ENCODE measurements at regions not wholly inside any gene's neighbourhood (a gene's known extent, or its start where the extent isn't known, plus 50 kb on each side); places are given as distances from the start of the nearest gene placed in this dataset.
A peak's percentile ranks its signal among the peaks of the same experiment; 100 is the strongest.

GRCh38 chr13:26839682-26840081 is 79.1 kb upstream of the GPR12 start:
- Histone ChIP-seq H3K4me3 (no peak overlapping the region), H3K27me3 (peaks cover 0 to 5% (median 0%) of the 10 kb centered on the region in 4 donors), H3K36me3 (no peaks in the 10 kb centered on the region), H3K9me3 (no peaks in the 10 kb centered on the region), H3K27ac (no peak overlapping the region), H3K4me1 (no peaks in the 10 kb centered on the region)
- intact Hi-C loops (cut with DNase I): no loop called here
- FAIRE-seq: no peak
- WGBS, 2 donors: 11 to 14% methylated on average over 4 of the region's 4 CpGs
- DNase-seq: no peak
- TF ChIP-seq CTCF (IDR thresholded peaks at IDR 0.05): no peak
- peak in 1 of 4 donors; percentile 44 for ATAC-seq

- intact Hi-C loops (cut with DNase I): no loop called here
Observed at GRCh38 chr13:26838821-26839220, 78.2 kb upstream of the GPR12 start.

GRCh38 chr13:26837997-26838396 is 77.4 kb upstream of the GPR12 start:
- Histone ChIP-seq H3K9me3 (no peaks in the 10 kb centered on the region), H3K4me3 (no peak overlapping the region), H3K4me1 (no peaks in the 10 kb centered on the region), H3K27ac (no peak overlapping the region), H3K27me3 (peaks cover 0 to 5% (median 0%) of the 10 kb centered on the region in 4 donors), H3K36me3 (no peaks in the 10 kb centered on the region)
- ATAC-seq (peak in 1 of 4 donors; percentile 43), DNase-seq (no peak), FAIRE-seq (no peak)
- 64 to 71% methylated on average over 6 of the region's 6 CpGs for WGBS, 2 donors
- no peak for TF ChIP-seq CTCF (IDR thresholded peaks at IDR 0.05)
- intact Hi-C loops (cut with DNase I): no loop called here

More at GRCh38 chr13:26838821-26839220, 78.2 kb upstream of the GPR12 start:
- H3K9me3 ChIP-seq: no peaks in the 10 kb centered on the region
- H3K27me3 ChIP-seq: peaks cover 0 to 5% (median 0%) of the 10 kb centered on the region in 4 donors
- no peak for TF ChIP-seq CTCF (IDR thresholded peaks at IDR 0.05)
- H3K27ac ChIP-seq: no peak overlapping the region
- FAIRE-seq (no peak), ATAC-seq (no peak), DNase-seq (no peak)
- no peak overlapping the region for H3K4me3 ChIP-seq
- 38 to 41% methylated on average over 2 of the region's 2 CpGs for WGBS, 2 donors
- H3K4me1 ChIP-seq: no peaks in the 10 kb centered on the region
- H3K36me3 ChIP-seq: no peaks in the 10 kb centered on the region

- H3K27ac ChIP-seq: no peak overlapping the region
- ATAC-seq (no peak), DNase-seq (no peak), FAIRE-seq (no peak)
- WGBS, 2 donors: 64 to 71% methylated on average over 3 of the region's 3 CpGs
- H3K36me3 ChIP-seq: no peaks in the 10 kb centered on the region
- H3K9me3 ChIP-seq: no peaks in the 10 kb centered on the region
- TF ChIP-seq CTCF (IDR thresholded peaks at IDR 0.05): no peak
- no peak overlapping the region for H3K4me3 ChIP-seq
- intact Hi-C loops (cut with DNase I): no loop called here
- no peaks in the 10 kb centered on the region for H3K4me1 ChIP-seq
- peaks cover 0 to 3% (median 0%) of the 10 kb centered on the region in 4 donors for H3K27me3 ChIP-seq
Observed at GRCh38 chr13:26837102-26837501, 76.5 kb upstream of the GPR12 start.

GRCh38 chr13:26836626-26837025 is 76.0 kb upstream of the GPR12 start:
- H3K4me1 ChIP-seq: no peaks in the 10 kb centered on the region
- H3K36me3 ChIP-seq: no peaks in the 10 kb centered on the region
- FAIRE-seq: no peak

More at GRCh38 chr13:26836626-26837025, 76.0 kb upstream of the GPR12 start:
- H3K4me3 ChIP-seq: no peak overlapping the region
- intact Hi-C loops (cut with DNase I): no loop called here
- H3K9me3 ChIP-seq: no peaks in the 10 kb centered on the region
- no peak for ATAC-seq
- no peak overlapping the region for H3K27ac ChIP-seq
- no peaks in the 10 kb centered on the region for H3K27me3 ChIP-seq
- TF ChIP-seq CTCF (IDR thresholded peaks at IDR 0.05): no peak
- no peak for DNase-seq

Measured in pancreas (tissue), 10 donors.